ENCODE measurements at regions not wholly inside any gene's neighbourhood (a gene's known extent, or its start where the extent isn't known, plus 50 kb on each side); places are given as distances from the start of the nearest gene placed in this dataset.

- TF ChIP-seq, protein P1, sequence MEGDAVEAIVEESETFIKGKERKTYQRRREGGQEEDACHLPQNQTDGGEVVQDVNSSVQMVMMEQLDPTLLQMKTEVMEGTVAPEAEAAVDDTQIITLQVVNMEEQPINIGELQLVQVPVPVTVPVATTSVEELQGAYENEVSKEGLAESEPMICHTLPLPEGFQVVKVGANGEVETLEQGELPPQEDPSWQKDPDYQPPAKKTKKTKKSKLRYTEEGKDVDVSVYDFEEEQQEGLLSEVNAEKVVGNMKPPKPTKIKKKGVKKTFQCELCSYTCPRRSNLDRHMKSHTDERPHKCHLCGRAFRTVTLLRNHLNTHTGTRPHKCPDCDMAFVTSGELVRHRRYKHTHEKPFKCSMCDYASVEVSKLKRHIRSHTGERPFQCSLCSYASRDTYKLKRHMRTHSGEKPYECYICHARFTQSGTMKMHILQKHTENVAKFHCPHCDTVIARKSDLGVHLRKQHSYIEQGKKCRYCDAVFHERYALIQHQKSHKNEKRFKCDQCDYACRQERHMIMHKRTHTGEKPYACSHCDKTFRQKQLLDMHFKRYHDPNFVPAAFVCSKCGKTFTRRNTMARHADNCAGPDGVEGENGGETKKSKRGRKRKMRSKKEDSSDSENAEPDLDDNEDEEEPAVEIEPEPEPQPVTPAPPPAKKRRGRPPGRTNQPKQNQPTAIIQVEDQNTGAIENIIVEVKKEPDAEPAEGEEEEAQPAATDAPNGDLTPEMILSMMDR (IDR thresholded peaks at IDR 0.05) = no peak
- TF ChIP-seq POLR2A (IDR thresholded peaks at IDR 0.05) = peak in 1 of 3 donors; percentile 3
Measured at GRCh38 chr16:85350973-85351372, 238.7 kb upstream of the CIBAR2 start.

All from body of pancreas (tissue), 4 donors.